Activated naive CD8-positive, alpha-beta T cell treated with anti-CD3 and anti-CD28 coated beads, Interleukin-2, amount 50 U/mL, for 16 hours (primary cell): ENCODE measurements at regions not wholly inside any gene's neighbourhood (a gene's known extent, or its start where the extent isn't known, plus 50 kb on each side); places are given as distances from the start of the nearest gene placed in this dataset.

Experiments
- DNase-seq: peaks from one replicate; pipeline ENCODE4 v3.0.0-alpha.2; 2020; ENCODE audit warnings: low read depth, low spot score

DNA sequence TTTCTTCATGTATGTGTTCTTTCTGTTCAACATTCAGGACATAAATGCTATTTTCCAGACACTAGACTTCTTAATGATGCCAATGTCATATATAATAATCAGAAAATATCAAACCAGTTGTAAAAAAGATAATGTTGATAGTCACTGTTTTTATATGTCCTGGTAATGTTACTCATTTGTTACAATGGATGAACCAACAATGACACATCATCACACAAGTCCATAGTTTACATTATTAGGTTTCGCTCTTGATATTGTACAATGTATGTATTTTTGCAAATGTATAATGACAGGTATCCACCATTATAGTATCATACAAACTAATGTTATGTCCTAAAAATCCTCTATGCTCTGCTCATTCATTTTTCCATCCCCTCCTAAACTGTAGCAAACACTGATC is 243.8 kb upstream of the CDIN1 start:
- DNase-seq = no peak

DNA sequence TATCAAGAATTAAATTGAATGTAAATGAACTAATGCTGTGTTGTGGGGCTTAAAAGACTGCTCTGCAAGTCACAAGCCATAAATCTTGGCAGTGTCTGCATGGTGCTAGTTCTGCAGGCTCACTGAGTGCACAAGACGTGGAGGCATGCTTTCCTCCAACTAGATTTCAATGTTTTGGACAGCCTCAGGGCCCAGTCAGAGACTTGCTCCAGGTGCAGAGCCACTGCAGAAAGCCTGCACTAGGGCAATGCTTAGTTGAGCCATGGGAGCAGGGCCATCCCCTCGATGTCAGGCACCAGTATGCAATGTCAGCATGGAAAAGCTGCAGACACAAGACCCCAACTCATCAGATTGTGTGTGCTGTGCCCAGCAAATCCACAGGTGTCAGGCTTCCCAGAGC is 234.5 kb upstream of the CDIN1 start:
- no peak for DNase-seq

DNA sequence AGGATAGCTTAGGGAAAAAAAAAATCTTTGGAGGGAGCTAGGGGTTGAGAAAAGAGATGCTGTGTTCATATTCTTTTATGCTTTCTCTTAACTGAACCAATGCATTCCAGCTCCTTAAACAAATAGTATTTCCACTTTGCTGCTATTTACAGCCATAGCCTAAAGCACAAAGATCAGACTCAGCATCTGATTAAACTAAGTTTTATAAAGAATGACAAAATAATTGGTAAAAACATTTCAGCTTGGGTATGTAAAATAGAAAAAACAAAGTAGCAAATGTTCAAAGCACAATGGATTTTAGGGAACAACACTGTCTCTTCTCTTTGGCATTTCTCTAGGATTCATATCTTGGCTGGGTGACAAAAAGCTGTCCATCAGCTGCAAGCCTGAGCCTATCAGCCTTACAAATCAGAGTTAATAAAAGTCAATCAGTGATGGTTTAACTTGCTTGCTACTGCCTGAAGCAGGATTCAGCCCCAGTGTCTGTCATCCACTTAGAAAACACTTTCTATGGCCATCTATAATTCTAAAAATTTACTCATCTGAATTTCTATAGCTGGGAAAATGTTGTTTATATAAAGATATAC is 232.1 kb upstream of the CDIN1 start:
- DNase-seq = no peak

DNA sequence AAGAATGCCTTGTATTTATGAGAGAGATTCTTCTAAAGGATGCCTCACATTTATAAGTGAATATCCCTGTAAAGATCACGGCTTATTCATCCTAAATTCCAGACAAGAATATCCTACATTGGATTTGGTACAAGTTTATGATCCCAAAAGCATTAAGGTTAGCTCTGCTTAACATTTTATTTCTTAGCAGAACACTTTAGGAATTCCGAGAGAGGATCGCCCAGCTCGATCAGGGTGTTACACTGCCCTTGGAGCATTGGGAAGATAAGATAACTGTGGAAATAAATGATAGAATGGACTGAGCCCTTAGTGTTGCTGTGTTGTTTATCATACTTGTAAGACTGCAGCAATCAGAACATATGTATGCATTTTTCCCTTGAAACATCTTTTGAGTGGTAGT is 223.0 kb upstream of the CDIN1 start:
- DNase-seq = no peak

DNA sequence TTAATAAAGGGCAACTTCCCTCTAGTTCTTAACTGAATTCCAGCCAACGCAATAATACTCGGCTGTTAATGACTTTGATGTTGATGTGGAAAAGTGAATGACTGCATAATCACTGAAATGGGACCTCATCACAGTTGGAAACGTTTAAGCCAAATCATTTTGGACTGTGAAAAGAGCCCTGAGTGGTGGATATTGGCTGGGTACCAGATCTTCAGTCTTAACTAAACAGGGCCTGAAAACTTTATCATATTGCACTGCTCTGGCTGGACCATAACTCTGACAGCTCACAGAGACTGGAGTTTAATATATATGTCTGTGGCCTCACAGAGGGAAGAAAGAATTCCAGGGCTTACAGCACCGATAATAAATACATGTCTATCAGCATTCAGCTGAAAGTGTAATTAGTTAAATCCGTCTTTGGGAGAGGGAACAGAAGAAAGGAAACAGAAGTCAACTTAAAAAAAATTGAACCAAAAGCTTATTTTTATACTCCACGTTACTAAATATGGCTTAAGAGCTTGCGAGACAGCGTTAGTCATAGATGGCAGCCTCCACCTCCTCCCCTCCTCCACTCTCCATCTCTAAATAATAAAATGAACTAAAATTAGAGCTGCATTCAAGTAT is 222.3 kb upstream of the CDIN1 start:
- DNase-seq = no peak

DNA sequence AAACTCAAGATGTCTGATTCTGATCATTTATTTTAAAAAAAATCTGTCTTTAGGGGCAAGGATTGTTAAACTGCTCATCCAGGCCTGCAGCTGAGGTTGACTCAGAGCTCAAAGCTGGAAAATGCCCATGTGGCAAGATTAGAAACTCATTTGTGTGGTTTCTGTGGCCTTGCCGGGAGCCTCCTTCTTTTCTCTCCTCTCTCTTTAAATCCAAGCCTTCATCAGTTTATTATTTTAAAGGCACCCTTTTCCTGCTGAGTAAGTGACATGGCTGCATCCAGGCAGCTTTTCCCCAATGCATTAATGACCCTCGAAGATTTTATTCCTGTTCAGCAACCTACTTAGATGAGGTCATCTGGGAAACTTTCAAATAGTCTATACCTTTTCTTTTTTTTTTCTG is 221.3 kb upstream of the CDIN1 start:
- DNase-seq = no peak

DNA sequence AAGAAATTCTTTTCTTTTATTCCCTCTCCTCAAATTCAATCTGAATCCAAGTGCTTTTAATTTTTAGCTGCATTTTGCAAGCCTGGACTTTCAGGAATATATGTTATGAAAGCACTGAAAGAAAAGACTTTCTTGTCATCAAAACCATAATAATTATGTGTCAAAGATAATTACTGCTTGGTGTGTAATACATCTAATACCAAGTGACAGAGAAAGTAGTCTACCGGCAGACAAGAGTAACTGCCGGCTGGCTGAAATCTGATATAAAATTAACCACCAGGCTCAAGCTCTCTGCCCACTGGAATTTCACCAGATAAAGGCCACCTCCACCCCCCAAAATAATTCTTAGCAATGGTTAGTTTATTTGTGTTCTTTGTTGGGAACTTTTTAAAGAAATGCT is 220.9 kb upstream of the CDIN1 start:
- DNase-seq = no peak

DNA sequence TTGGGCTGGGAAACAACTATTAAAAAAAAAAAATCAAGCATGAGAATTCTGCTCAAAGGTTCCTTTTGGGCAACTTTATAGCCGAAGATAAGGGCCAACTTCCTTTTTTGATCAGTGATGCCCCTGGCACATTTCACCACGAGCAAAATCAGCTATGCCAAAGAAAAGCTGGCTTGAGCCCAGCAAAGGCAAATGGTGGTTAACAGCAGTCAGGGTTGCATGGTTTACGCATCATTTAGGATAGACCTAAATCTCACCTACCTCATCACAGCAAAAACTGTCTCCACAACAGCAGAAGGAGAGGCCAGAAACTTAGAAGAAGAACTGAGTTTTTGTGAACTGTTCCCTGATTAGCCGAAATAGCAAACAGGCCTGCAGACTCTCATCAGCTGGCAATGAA is 220.1 kb upstream of the CDIN1 start:
- no peak for DNase-seq

DNA sequence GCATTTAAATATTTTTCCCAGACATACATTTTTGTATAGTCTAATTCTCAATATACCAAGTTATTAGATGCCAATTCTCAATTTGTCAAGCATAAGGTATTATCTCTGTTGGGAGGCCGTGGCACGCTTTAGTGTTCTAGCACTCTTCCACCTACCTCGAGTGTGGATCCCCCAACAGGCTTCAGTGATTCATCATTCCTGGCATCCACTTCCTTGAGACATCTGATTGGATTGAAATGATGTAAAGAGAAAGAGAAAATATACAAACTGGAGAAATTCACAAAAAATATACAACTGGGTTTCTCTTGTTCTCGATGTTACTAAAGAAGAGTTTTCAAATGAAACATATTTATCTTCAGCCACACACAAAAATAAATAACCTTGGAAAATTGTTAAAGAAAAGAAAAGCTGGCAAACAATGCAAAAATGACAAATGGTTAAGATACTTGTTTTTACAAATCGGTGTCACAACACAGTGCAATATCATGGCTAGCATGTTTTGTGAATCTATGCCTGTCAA is 218.0 kb upstream of the CDIN1 start:
- DNase-seq = no peak

DNA sequence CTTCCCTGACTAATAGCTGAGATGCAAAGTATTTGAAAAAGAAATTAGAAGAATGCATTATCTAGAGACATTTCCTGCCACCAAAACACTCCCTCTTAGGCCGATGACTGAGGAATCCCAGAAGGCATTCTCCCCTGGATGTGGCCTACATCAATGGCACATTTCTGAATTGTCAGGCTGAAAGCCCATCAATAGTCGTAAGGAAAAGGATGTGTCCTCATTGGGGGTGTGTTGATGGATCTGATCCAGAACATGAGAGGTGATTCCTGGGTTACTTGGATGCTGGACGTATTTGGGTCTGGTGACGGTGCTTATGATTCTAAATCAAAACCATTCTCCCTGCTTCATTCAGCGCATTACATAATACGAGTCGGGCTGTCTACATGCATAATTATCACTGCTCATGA is 216.9 kb upstream of the CDIN1 start:
- no peak for DNase-seq

DNA sequence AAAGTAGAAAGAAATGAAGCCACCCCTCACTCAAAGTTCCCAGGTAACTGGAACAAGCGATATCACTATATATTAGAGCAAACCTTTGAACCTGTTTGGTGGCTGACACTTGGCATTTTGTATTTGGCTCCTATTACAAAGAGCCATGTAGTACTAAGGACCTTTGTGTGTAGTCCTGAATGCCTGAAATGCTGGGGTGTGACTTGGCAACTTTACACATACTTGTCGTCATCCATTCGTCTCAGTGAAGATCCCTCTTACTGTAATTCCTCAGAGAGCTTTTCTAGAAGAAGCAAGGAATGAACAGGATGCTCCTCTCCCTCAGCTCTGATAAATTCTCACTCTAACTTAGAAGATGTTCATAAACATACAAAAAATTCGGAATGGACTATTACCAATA is 216.1 kb upstream of the CDIN1 start:
- DNase-seq = no peak

DNA sequence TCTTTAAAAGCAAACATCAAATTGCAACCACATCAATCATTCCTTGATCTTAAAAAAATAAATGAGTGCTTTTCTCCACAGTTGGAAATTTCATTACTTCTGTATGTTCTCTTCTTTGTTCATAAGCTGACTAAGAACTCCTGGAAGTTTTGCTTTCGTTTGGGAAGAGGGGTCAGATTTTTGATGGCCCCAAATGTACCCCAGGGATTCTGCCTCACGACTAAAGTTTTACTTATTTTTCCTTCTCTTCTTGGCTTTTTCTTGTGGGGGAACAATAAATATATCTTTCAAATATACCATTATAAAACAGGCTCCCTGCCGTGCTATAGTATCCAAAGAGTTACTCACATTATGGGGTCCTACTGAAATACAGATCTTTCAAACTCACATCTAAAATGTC is 215.0 kb upstream of the CDIN1 start:
- no peak for DNase-seq

DNA sequence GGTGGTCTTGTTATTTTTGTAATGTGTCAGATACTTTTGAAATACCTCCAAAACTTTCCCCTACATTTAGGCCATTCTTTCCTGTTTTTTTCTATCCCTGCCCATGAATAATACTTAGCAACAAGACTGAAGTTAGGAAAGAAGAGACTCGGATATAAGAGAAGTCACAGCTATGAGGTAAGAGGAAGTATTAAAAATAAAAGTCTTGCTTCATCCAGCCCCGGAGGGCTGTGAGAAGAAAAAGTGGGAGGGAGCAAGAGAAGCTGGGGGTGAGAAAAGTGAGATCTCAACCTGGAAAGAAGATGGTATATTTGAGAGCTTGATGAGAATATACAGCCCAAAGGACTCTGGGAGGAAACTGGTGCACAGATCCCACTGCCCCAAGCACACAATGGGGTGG is 213.5 kb upstream of the CDIN1 start:
- DNase-seq = no peak

DNA sequence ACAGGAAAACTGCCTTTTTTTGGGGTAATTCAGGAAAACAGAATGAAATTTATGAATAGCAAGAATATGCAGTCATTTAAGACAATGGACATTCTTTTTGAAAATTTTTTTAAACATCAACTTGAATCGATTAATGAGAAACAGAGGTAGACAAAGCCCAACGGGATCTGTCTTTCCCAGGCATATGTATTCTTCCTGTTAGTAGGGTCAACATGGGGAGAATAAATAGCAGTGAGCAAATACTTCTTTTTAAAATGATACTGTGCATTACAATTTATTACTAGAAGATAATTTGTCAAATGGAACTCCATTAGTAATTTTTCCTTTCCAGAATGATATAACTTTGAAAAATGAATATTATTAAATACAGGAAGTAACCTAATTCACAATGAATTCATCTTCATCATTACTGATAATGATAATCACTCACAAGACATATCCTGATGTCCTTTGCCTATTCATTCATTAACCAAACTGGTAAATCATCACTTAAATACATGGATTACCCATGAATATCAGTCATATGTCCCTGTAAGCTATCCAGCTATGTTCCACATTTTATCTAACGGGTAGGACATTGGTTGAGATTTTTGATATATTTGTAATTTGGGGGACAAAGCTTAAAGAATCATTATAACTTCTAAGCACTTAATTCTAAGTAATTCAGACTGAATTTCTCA is 209.2 kb upstream of the CDIN1 start:
- no peak for DNase-seq

DNA sequence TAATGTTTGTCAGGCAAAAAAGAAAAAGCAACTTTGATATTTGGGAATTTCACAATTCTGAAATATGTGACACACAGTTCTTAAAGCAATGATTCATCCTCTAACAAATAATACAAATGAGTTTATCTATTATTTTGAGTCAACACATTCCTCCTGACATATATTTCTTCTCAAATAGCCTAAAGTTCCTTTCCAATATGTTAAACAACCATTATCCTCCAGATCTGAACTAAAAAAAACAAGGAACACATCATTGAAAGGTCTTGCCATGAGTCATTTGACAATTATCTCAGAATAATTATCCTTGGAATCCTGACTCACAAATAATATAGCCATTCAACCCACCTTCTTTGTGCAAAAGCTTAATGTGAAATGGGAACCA is 208.7 kb upstream of the CDIN1 start:
- DNase-seq = no peak

DNA sequence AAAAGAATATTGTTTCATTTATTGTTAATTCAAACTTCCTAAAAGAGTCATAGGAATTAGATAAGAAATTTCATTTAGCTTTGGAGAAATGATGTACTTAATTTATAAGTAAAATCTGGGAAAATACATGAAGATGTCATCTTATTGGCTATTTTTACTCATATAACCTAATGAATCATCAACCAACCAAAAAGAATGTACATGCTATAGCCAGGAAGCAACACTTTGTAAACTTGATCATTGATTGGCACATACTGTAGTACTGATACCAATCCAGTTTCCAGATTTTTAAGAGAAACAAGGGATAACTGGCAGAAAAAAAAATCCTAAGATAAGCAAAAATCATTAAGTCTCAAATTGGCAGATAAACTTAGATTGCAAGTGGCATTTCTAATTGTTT is 207.9 kb upstream of the CDIN1 start:
- DNase-seq = no peak

DNA sequence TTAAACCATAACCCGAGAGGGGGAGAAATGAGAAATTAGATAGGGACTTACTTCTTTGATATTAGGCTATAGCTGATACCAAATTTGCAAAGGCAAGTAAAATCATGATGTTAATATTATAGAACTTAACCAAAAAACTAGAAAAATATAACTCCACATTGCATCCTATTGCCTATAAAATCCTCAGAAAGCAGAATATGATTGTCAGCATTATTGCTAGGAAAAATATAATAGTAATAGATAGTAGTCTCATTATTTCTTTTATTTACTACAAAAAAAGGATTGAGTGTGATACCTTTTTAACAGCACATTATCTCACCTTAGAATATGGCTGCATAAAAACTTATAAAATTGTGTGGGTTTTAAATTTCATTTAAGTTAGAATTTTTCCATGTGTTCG is 206.5 kb upstream of the CDIN1 start:
- DNase-seq = no peak

DNA sequence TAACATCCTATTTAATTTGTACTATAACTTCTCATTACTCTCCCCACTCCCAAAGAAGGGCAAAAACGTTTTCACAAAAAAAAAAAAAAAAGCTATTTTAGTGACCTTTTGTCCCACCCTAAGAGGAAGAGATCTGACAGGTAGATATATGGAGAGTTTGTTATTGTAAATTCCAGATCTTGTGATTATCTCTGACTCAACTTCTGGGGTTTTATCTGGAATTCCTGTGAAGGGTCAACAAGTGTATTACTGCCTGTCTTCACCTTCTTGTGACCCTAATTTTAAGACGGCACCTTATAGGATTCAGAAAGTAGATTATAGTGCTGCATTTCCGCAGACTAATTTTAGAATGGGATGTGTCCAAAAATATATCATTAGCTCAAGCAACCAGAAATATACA is 205.9 kb upstream of the CDIN1 start:
- no peak for DNase-seq

DNA sequence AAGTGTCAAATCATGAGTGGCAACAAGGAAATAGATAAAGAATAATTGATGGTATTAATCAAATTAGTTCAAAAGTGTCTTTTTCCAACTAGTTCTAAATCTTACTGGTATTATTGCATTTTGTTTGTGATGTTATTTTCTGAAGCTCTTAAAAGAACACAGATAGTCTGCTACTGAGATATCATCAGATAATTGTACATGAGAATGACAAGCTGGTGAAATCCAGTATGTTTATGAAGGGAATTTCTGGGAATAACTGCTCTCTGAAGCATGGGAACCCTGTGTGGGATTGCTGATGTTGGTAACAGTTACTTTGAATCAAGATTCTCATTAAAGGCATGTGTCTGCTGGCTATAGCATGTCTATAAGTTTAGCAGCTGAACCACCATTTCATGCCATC is 190.3 kb upstream of the CDIN1 start:
- no peak for DNase-seq

DNA sequence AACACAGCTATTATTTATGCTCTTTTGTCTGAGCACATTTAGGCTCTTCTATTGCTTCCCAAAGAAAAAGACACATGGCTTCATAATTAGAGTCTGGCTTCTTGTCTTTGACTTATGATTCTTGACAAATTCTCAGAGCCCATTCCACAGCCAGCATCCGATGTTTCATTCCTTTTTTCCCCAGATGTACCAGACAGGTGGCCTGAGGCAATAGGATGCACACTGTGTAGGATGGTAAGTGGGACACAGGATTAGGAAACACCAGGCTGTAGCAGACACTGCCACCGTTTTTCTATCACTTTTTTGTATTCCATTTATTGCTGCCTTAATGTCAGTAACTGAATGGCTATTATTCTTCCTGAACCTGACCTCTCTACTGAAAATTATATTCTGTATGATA is 188.9 kb upstream of the CDIN1 start:
- DNase-seq = no peak

DNA sequence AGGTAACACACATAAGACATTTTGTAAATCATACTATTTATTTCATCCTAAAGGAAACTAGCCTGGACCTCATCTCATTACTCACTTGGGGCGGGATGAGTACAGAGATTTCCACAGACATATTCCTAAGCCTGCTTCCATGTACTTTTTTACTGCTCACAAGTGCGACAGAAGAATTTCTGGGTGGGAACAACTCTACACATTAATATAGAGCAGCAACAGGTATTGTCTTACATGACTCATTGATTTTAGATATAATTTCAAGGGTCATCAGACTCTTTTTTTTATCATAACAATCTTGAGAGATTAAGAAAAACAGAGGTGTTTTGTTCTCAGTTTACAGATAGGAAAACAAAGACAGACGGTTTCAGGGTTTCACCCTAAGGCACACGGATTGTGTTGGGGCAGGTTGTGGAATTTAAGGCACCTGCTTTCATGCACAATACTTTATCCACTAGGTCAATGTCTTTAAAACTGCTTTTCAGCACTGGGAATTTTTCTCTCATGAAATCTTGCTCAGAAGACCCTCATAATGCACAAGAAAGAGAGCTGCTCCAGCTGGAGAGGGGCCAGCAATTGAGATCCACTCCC is 186.7 kb upstream of the CDIN1 start:
- DNase-seq = no peak

DNA sequence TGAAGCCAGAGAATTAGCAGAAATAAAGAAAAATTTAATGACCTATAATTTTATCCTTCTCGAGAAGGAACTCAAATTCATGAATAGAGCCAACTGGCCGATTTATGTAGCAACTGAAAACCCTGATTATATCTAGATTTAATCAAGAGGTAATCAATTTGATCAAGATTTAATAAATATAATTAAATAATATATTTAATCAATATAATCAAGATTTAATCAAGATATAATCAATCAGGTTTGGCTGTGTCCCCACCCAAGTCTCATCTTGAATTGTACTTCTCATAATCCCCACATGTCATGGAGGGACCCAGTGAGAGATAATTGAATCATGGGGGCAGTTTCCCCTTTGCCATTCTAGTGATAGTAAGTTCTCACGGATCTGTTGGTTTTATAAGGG is 181.2 kb upstream of the CDIN1 start:
- no peak for DNase-seq

DNA sequence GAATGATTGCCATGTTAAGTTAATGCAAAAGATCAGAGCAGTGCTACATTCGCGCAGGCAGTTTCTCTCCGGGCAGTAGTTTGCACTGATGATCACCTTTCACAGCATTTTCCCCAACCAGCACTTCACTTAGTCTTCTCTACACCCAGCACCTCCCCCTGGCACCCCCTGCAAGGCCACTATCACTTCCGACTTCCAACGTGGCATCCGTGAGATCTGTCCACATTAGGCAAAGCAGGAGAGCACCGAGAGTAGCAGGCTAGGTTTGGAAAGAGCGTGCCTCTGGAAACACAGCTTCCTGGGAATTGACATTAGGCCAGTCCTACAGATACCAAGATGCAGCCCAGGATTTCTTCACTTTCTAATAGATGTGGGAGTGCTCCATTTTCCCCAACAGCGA is 180.2 kb upstream of the CDIN1 start:
- DNase-seq = no peak
